ENCODE measurements at regions not wholly inside any gene's neighbourhood (a gene's known extent, or its start where the extent isn't known, plus 50 kb on each side); places are given as distances from the start of the nearest gene placed in this dataset.

DNA sequence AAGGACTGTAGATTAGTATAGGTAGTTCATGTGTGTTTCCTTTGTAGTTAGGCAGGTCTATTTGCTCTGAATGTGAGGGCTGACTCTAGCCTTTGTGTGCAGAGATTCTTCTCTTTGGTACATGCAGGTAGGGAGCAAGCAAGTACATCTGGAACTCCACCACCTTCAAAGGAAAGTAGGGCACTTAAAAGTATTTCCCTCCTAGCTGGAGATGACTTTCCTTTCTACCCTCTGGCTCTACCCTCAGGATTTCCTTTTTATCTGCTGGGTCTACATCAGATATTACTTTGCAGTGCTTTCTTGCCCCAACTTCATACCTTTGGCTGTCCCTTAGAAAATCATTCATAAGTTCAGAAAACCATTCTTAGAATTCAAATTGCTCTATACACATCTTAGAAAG lies 91.7 kb upstream of the HIVEP3 start:
- FAIRE-seq (no peak), DNase-seq (ENCODE audit: insufficient read length, low spot score) (no peak)
- TF ChIP-seq POLR2A (IDR thresholded peaks at IDR 0.05; ENCODE audit: low read depth, low read length), result no peak

DNA sequence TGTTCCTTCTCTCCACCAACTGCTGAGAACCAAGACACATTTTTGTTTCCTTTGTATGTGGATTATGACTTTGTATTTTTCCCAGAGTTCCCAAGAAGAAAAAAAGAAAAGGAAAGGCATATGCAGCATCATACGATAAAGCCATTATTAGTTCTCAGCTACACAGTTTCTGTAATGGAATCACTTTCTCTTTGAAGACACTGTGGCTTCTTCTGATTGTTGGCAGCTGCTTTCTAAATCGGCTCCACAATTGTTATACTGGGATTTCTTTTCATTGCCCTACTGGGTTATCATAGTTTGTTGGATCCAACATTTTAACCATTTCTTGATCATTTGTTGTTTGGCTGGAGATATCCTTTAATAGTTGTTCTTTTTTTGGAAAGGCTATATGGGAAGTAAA lies 89.5 kb upstream of the HIVEP3 start:
- DNase-seq (ENCODE audit: insufficient read length, low spot score) (no peak), FAIRE-seq (no peak)
- TF ChIP-seq POLR2A (IDR thresholded peaks at IDR 0.05; ENCODE audit: low read depth, low read length), result no peak

DNA sequence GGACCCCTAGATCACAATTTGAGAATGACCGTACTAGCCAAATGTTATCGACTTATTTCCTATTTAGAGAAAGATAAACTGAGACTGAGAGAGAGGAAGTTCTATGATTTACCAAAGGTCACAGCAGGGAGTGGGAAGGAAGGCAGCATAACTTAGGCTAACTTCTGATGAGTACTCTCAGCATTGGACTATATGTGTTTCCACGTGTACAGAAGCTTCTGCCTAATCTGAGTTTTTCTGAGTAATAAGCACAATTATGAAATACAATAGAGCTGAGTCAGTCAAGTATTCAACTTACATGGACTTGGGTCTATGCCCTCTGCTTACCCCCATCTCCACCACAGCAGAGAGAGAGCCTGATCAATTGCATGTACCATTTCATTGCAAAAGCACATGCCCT lies 88.1 kb upstream of the HIVEP3 start:
- FAIRE-seq (peak; percentile 43), DNase-seq (ENCODE audit: insufficient read length, low spot score) (no peak)
- TF ChIP-seq POLR2A (IDR thresholded peaks at IDR 0.05; ENCODE audit: low read depth, low read length), result no peak

DNA sequence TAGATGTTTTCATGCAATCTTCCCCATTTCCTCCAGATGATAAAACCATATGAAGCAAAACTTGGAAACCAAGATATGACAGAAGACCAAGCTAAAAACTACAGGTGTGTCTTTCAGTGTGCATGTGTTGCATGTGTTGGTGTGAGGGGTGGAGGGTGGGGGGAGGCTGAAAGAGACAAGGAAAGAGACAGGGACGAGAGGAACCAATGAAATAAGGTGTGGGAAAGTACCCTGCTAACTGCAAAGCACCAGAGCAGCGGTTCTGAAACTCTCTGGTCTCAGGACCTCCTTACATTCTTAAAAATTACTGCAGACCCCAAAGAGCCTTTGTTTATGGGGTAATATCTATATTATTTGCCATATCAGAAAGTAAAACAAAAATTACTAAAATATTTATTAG lies 87.4 kb upstream of the HIVEP3 start:
- DNase-seq (ENCODE audit: insufficient read length, low spot score) (no peak), FAIRE-seq (no peak)
- TF ChIP-seq POLR2A (IDR thresholded peaks at IDR 0.05; ENCODE audit: low read depth, low read length), result no peak

DNA sequence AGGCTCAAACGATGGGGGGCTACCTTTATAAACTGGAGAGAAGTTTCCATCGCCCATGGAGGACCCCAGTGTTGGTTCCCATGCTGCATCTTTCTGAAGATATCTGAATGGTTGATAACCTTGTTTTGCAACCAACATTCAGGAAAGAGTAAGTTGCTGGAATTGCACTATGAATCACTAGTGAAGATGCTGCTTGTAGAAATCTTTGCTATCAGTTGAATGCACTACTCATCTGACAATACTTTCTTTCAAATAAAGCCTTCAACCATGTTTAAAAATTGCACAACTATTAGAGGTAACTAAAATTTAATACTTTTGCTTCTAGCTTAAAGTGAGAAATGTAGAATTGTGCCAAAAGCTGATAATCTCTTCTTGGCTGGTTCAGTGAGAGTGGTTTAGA lies 86.8 kb upstream of the HIVEP3 start:
- TF ChIP-seq POLR2A (IDR thresholded peaks at IDR 0.05; ENCODE audit: low read depth, low read length), result no peak
- DNase-seq (ENCODE audit: insufficient read length, low spot score) (no peak), FAIRE-seq (peak; percentile 15)

DNA sequence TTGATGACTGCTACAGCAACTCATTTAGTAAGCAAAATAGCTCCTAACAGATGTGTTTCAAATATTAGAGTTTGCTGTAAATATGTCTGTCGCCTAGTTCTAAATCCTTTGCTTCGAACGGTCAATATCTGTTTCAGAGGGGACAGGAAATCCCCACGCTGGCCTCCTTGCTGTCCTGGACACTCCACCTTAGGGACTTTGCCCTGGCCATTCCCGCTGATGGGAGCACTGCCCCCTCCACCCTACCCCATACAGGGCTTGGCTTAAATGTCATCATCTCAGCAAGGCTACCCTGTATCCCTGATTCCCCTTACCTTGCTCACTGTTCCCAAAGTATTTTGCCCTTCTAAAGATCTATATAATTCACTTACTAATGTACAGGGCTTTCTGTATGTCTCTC lies 86.1 kb upstream of the HIVEP3 start:
- DNase-seq (ENCODE audit: insufficient read length, low spot score) (no peak), FAIRE-seq (no peak)
- no peak for TF ChIP-seq POLR2A (IDR thresholded peaks at IDR 0.05; ENCODE audit: low read depth, low read length)

DNA sequence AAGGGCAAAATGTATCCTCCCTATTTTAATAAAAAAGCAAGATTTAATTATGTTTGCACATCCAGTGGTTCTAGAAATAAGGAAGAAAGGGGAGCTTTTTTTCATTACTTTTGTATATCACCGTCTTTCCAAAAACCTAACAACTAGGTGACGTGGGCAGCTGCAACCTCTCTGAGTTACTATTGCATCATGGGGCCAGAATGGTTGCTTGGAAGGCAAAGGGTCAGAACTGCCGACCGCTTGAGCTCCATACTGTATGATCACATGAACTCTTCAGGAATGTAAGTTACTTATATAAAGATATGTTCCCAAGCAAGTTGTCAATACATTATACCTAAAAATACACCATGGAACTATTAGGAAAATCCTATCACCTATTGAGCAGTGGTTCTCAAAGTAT lies 85.6 kb upstream of the HIVEP3 start:
- TF ChIP-seq POLR2A (IDR thresholded peaks at IDR 0.05; ENCODE audit: low read depth, low read length), result no peak
- FAIRE-seq (no peak), DNase-seq (ENCODE audit: insufficient read length, low spot score) (no peak)

DNA sequence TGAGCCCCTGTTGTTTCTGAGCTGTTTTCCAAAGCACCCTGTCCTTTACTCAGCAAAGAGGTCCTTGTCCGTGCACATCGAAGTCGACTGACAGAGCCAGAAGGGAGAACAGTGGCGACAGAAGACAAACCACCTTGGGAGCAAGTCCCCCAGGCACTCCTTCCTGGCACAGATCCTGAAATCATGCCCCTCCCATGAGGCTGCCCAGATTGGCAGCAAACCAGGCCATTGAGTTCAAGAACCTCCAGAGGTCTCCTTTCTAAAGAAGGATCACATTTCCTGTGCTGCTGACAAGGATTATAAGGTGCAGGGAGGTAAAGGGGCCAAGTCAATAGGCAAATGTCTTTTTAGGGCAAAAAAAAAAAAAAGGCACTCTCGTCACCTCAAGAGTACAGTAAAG lies 84.7 kb upstream of the HIVEP3 start:
- DNase-seq (ENCODE audit: insufficient read length, low spot score), result no peak
- FAIRE-seq, result no peak

DNA sequence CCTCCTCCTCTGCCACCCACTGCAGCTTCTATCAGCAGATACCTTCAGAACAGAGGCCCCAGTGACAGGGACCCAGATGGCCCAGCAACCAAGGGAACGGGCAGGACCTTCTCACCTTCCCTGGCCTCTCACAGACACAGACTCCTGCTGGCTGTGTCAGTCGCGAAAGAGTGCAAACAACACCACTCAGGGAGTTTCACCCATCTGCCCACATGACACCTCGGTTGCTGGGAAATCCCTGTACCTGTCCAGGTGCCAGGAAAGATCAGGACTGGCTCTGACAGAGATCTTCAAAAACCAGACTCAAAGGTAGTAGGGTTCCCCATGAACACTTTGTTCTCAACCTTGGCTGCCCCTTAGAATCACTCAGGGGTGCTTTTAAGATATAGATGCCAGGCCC lies 83.5 kb upstream of the HIVEP3 start:
- TF ChIP-seq POLR2A (IDR thresholded peaks at IDR 0.05; ENCODE audit: low read depth, low read length), result no peak
- no peak for FAIRE-seq
- DNase-seq (ENCODE audit: insufficient read length, low spot score), result no peak

More for the DNA sequence above, 84.7 kb upstream of the HIVEP3 start:
- TF ChIP-seq POLR2A (IDR thresholded peaks at IDR 0.05; ENCODE audit: low read depth, low read length), result no peak

DNA sequence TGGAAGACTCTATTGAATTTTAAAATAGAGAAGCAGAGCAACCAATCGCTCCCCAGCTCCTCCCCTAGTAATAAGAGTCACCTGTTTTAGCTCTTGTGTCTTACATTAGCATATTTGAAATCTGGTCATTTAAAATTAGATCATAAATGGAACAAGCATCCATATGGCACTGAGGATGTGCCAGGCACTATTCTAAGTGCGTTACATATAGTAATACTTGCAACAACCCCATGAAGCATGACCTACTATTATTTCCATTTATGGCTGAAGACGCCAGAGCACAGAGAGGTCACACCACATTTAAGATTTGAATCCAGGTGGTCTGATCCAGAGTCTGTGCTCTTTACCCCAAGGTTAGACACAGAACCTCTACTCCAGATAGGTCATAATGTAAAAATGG lies 82.0 kb upstream of the HIVEP3 start:
- no peak for DNase-seq (ENCODE audit: insufficient read length, low spot score)
- no peak for FAIRE-seq
- no peak for TF ChIP-seq POLR2A (IDR thresholded peaks at IDR 0.05; ENCODE audit: low read depth, low read length)

DNA sequence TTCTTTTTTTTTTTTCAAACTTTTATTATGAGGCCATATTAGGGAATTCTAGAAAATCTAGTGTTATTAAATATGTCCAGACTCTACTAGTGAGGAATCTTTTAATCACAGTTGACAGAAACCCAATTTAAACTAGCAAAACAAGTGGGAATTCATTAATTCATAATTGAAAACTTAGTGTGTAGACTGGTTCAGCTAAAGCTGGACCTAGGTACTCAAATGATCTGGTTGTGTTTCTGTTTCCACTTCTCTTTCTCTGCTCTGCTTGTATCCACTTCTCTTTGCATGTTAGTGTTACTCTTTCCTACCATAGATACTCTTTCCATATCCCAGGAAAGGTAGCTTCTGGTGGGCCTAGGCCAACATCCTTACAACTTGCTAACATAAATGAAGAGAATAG lies 81.2 kb upstream of the HIVEP3 start:
- FAIRE-seq (no peak), DNase-seq (ENCODE audit: insufficient read length, low spot score) (no peak)
- no peak for TF ChIP-seq POLR2A (IDR thresholded peaks at IDR 0.05; ENCODE audit: low read depth, low read length)

DNA sequence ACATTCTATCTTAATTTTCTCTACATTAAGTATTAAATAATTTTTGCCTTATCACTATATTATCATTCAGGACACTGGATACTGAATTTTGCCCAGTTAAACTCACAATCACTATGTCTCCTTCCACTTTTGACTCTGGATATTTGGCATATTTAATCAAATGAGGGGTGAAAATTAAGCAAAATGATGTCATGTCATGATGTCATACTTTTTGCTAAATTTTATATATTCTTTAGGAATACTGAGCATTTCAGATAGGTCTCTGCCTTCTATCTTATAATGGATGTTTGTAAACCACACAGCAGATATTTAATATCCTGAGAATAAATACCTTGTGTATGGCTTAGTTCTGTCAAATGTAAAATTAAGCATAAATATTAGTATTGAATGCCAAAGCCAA lies 79.5 kb upstream of the HIVEP3 start:
- DNase-seq (ENCODE audit: insufficient read length, low spot score) (no peak), FAIRE-seq (no peak)
- TF ChIP-seq POLR2A (IDR thresholded peaks at IDR 0.05; ENCODE audit: low read depth, low read length), result no peak

DNA sequence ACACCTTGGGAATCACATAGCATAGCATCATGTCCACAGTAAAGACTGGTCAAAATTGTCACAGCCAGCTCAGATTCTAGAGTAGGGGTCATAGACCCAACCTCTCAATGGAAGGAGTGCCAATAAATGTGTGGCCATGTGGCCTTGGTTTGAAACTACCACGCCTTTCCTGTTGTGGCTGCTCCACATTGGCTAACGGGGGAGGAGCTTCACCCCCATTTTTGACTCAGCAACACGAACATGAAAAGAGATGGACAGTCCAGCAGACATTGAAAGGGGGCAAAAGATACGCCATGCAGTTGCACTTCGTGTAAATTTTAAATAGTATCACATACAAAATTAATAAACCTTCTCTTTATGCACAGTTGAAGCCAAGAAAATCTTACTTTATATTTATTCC lies 78.4 kb upstream of the HIVEP3 start:
- no peak for FAIRE-seq
- TF ChIP-seq POLR2A (IDR thresholded peaks at IDR 0.05; ENCODE audit: low read depth, low read length), result no peak
- DNase-seq (ENCODE audit: insufficient read length, low spot score), result no peak

DNA sequence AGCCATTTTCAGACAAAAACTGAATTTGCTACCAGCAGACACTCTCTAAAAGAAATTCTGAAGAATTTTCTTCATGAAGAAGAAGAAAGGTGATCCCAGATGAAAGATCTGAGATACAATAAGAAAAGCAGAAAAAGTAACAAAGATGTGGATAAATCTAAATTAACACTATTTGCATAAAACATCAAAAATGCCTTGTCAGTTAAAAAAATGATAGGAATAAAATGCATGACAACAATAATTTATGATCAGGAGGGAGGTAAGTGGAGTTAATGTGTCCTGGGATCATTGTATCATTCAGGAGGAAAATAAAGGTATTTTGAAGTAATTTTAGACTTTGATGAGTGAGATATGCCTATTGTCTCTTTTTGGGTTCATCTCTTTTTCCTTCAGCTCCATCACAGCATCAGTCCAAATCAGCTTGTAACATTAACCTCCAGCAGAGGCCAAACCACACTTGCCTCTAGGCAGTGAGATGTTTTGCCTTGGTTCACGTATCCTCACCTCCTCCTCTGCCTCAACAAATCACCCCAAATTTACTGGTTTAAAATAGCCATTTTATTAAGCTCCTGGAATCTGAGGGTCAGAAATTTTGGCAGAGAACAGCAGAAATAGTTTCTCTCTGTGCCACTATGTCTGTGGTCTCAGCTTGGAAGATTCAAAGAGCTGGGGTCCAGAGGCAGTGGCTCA lies 76.9 kb upstream of the HIVEP3 start:
- TF ChIP-seq POLR2A (IDR thresholded peaks at IDR 0.05; ENCODE audit: low read depth, low read length), result no peak
- no peak for FAIRE-seq
- DNase-seq (ENCODE audit: insufficient read length, low spot score), result no peak

DNA sequence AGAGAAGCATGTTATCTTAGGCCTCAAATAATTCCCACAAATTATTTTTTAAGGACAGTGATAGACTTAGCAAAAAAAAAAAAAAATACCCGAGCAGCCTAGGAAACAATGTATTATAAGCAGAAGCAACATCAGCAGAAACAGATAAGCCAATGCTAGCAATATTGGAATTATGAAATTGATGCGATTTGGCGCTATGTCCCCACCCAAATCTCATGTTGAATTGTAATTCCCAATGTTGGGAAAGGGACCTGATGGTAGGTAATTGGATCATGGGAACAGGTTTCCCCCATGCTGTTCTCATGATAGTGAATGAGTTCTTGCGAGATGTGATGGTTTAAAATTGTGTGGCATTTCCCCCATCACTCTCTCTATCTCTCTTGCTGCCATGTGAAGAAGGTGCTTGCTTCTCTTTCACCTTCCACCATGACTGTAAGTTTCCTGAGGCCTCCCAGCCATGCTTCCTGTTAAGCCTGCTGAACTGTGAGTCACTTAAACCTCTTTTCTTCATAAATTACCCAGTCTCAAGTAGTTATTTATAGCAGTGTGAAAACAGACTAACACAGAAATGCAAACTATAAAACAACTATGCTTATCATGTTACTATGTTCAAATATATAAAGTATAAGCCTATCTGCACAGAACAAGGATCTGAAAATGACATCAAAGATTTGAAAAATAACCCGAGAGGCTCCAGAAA lies 75.6 kb upstream of the HIVEP3 start:
- DNase-seq (ENCODE audit: insufficient read length, low spot score), result no peak
- no peak for TF ChIP-seq POLR2A (IDR thresholded peaks at IDR 0.05; ENCODE audit: low read depth, low read length)
- no peak for FAIRE-seq

Measured in H54 (cell line).